Liver (tissue), 8 donors: ENCODE measurements at regions not wholly inside any gene's neighbourhood (a gene's known extent, or its start where the extent isn't known, plus 50 kb on each side); places are given as distances from the start of the nearest gene placed in this dataset.
"Not testable (repeated sequence)": the region's sequence is repeated elsewhere in the genome, so short reads cannot be mapped to it uniquely, and the experiment has no call there.

Experiments
- DNase-seq: peaks from one replicate; pipeline ENCODE4 v3.0.0-alpha.2; 2017; ENCODE audit warnings: low spot score
- H3K27ac ChIP-seq, 2 donors: one replicate each; pipeline ENCODE4 v1.7.0; 2013; ENCODE audit warnings: inconsistent platforms in 2 of 2, low read length in 2 of 2, control low read depth in 1 of 2, low read depth in 1 of 2, mild to moderate bottlenecking in 1 of 2
- H3K27me3 ChIP-seq, 4 donors: one replicate each; pipeline versions ENCODE4 v1.6.1 to v1.7.0; 2013; ENCODE audit warnings: low read length in 3 of 4, inconsistent platforms in 1 of 4, mild to moderate bottlenecking in 1 of 4, moderate library complexity in 1 of 4; ENCODE audit not compliant: control insufficient read depth in 4 of 4, insufficient read depth in 4 of 4
- H3K36me3 ChIP-seq, 4 donors: one replicate each; pipeline versions ENCODE4 v1.6.1 to v1.7.0; 2013; ENCODE audit warnings: low read length in 3 of 4, mild to moderate bottlenecking in 3 of 4, low read depth in 1 of 4, moderate library complexity in 1 of 4; ENCODE audit not compliant: control insufficient read depth in 4 of 4, insufficient read depth in 3 of 4
- H3K4me1 ChIP-seq, 4 donors: one replicate each; pipeline versions ENCODE4 v1.6.1 to v1.7.0; 2013; ENCODE audit warnings: low read length in 3 of 4, mild to moderate bottlenecking in 3 of 4, moderate library complexity in 1 of 4; ENCODE audit not compliant: control insufficient read depth in 4 of 4, insufficient read depth in 4 of 4
- H3K4me3 ChIP-seq, 3 donors: one replicate each; pipeline versions ENCODE4 v1.6.1 to v1.7.0; 2013; ENCODE audit warnings: low read length in 3 of 3, control low read depth in 1 of 3, low read depth in 1 of 3, mild to moderate bottlenecking in 1 of 3
- H3K9ac ChIP-seq, 2 donors: one replicate each; pipeline ENCODE4 v1.7.0; 2013; ENCODE audit warnings: low read length in 2 of 2, mild to moderate bottlenecking in 2 of 2, moderate library complexity in 2 of 2, control low read depth in 1 of 2, low read depth in 1 of 2
- H3K9me3 ChIP-seq, 4 donors: one replicate each; pipeline versions ENCODE4 v1.6.1 to v1.7.0; 2013; ENCODE audit warnings: low read length in 3 of 4; ENCODE audit not compliant: control insufficient read depth in 4 of 4
- ATF3 ChIP-seq: IDR thresholded peaks from 2 replicates; pipeline ENCODE4 v1.6.1; 2016; ENCODE audit warnings: antibody characterized with exemption
- CTCF ChIP-seq: fragments of 150-350 bp; IDR thresholded peaks from 2 replicates; pipeline ENCODE4 v1.5.1; 2017; ENCODE audit warnings: improper control_type of control experiment, low read depth, low read length; ENCODE audit not compliant: missing input control
- EGR1 ChIP-seq, 2 donors: IDR thresholded peaks; 2 replicates each; pipeline ENCODE4 v1.6.1; 2016 to 2018; ENCODE audit warnings: antibody characterized with exemption in 2 of 2, low read depth in 2 of 2
- FOXA1 ChIP-seq: IDR thresholded peaks from 2 replicates; pipeline ENCODE4 v1.6.1; 2016; ENCODE audit warnings: antibody characterized with exemption
- FOXA2 ChIP-seq: IDR thresholded peaks from 2 replicates; pipeline ENCODE4 v1.6.1; 2016; ENCODE audit warnings: antibody characterized with exemption
- GABPA ChIP-seq, 2 donors: IDR thresholded peaks in 1 of 2; conservative IDR thresholded peaks in 1 of 2; 2 replicates each; pipeline ENCODE4 v1.6.1; 2016; ENCODE audit warnings: antibody characterized with exemption in 2 of 2, mild to moderate bottlenecking in 1 of 2, moderate library complexity in 1 of 2
- HNF4A ChIP-seq, 2 donors: conservative IDR thresholded peaks; 2 replicates each; pipeline ENCODE4 v1.6.1; 2016; ENCODE audit warnings: antibody characterized with exemption in 2 of 2, mild to moderate bottlenecking in 2 of 2
- HNF4G ChIP-seq: IDR thresholded peaks from 2 replicates; pipeline ENCODE4 v1.6.1; 2016; ENCODE audit warnings: antibody characterized with exemption
- JUND ChIP-seq, 2 donors: IDR thresholded peaks; 2 replicates each; pipeline ENCODE4 v1.6.1; 2016; ENCODE audit warnings: antibody characterized with exemption in 2 of 2
- MAX ChIP-seq: IDR thresholded peaks from 2 replicates; pipeline ENCODE4 v1.6.1; 2016; ENCODE audit warnings: antibody characterized with exemption
- NR2F2 ChIP-seq: IDR thresholded peaks from 2 replicates; pipeline ENCODE4 v1.6.1; 2016; ENCODE audit warnings: antibody characterized with exemption
- RAD21 ChIP-seq, 2 donors: IDR thresholded peaks; 2 replicates each; pipeline ENCODE4 v1.6.1; 2016; ENCODE audit warnings: antibody characterized with exemption in 2 of 2, mild to moderate bottlenecking in 2 of 2
- REST ChIP-seq: IDR thresholded peaks from 2 replicates; pipeline ENCODE4 v1.6.1; 2016; ENCODE audit warnings: antibody characterized with exemption, mild to moderate bottlenecking
- RXRA ChIP-seq, 2 donors: IDR thresholded peaks; 2 replicates each; pipeline ENCODE4 v1.6.1; 2017 to 2018; ENCODE audit warnings: antibody characterized with exemption in 2 of 2, mild to moderate bottlenecking in 1 of 2
- SP1 ChIP-seq: IDR thresholded peaks from 2 replicates; pipeline ENCODE4 v1.6.1; 2018; ENCODE audit warnings: antibody characterized with exemption, mild to moderate bottlenecking
- TAF1 ChIP-seq: conservative IDR thresholded peaks from 2 replicates; pipeline ENCODE4 v1.6.1; 2016; ENCODE audit warnings: antibody characterized with exemption, mild to moderate bottlenecking
- YY1 ChIP-seq: IDR thresholded peaks from 2 replicates; pipeline ENCODE4 v1.6.1; 2016; ENCODE audit warnings: antibody characterized with exemption, mild to moderate bottlenecking
- ZBTB33 ChIP-seq: IDR thresholded peaks from 2 replicates; pipeline ENCODE4 v1.6.1; 2016; ENCODE audit warnings: antibody characterized with exemption
- WGBS: extraction: QIAGEN DNeasy Blood & Tissue Kit; methylation state at CpG from one replicate; pipeline ENCODE4 v1.1.7; 2013; 5-methylcytosine and 5-hydroxymethylcytosine counted together
- donor health status: healthy.
- donor health status: healthy.
- donor health status: healthy.
- donor health status: healthy.
- donor health status: healthy.

- Histone ChIP-seq H3K36me3 (no peaks in the 10 kb centered on the region), H3K9me3 (peaks cover 0 to 4% (median 0%) of the 10 kb centered on the region in 4 donors), H3K27me3 (no peaks in the 10 kb centered on the region), H3K9ac (no peak overlapping the region), H3K27ac (no peak overlapping the region), H3K4me3 (no peak overlapping the region), H3K4me1 (no peaks in the 10 kb centered on the region)
- TF ChIP-seq CTCF (no peak), RXRA (IDR thresholded peaks at IDR 0.05) (no peak), JUND (IDR thresholded peaks at IDR 0.05) (no peak), REST (no peak), HNF4G (no peak), HNF4A (conservative IDR thresholded peaks at IDR 0.05) (no peak), ZBTB33 (no peak), RAD21 (IDR thresholded peaks at IDR 0.05) (no peak), TAF1 (no peak), FOXA2 (no peak), MAX (no peak), FOXA1 (no peak), YY1 (no peak), NR2F2 (no peak), GABPA (IDR thresholded peaks at IDR 0.05 in 1 of 2, conservative IDR thresholded peaks at IDR 0.05 in 1 of 2) (no peak), ATF3 (no peak), SP1 (no peak), EGR1 (IDR thresholded peaks at IDR 0.05; ENCODE audit: low read depth in 2 of 2) (no peak)
- DNase-seq: no peak
These were observed 695.9 kb upstream of the CDH8 start for GRCh38 chr16:62732092-62732491.

- not testable (repeated sequence) for H3K4me3 ChIP-seq, H3K27me3 ChIP-seq, H3K4me1 ChIP-seq, H3K36me3 ChIP-seq, DNase-seq, H3K27ac ChIP-seq, H3K9me3 ChIP-seq, H3K9ac ChIP-seq
- WGBS: 79% methylated on average over 48 of the region's 48 CpGs
These were observed 688.5 kb upstream of the CDH8 start for GRCh38 chr16:62724670-62725269.
